Activated T-cell treated with anti-CD3 and anti-CD28 coated beads, Interleukin-2, amount 50 U/mL, for 72 hours (primary cell): ENCODE measurements at regions not wholly inside any gene's neighbourhood (a gene's known extent, or its start where the extent isn't known, plus 50 kb on each side); places are given as distances from the start of the nearest gene placed in this dataset.

ENCODE experiments used
- ATAC-seq, 2 donors: fragments of 150-1000 bp; cut with Tn5 transposase; replicated peaks in 1 of 2; 2 replicates each; pipeline ENCODE4 v1.10.0; 2021; ENCODE audit warnings: moderate library complexity in 2 of 2, mild to moderate bottlenecking in 1 of 2
- DNase-seq, 2 donors: peaks; one replicate each; pipeline ENCODE4 v3.0.0; 2021 to 2022; ENCODE audit warnings: mixed read lengths in 1 of 2
- H3K27ac Mint-ChIP-seq: one replicate; pipeline ENCODE4 v1.8.0; 2022; ENCODE audit warnings: mild to moderate bottlenecking, moderate library complexity, mixed read lengths
- H3K27me3 Mint-ChIP-seq: one replicate; pipeline ENCODE4 v1.8.0; 2022; ENCODE audit warnings: low read depth, mixed read lengths
- H3K36me3 Mint-ChIP-seq, 2 donors: one replicate each; pipeline ENCODE4 v1.8.0; 2022; ENCODE audit warnings: mixed read lengths in 2 of 2, mild to moderate bottlenecking in 1 of 2; ENCODE audit not compliant: insufficient read depth in 2 of 2
- H3K4me1 Mint-ChIP-seq: one replicate; pipeline ENCODE4 v1.8.0; 2022; ENCODE audit warnings: low read depth, mixed read lengths
- H3K4me3 Mint-ChIP-seq, 2 donors: one replicate each; pipeline ENCODE4 v1.8.0; 2022; ENCODE audit warnings: mild to moderate bottlenecking in 2 of 2, mixed read lengths in 2 of 2, moderate library complexity in 2 of 2
- H3K9me3 Mint-ChIP-seq, 2 donors: one replicate each; pipeline ENCODE4 v1.8.0; 2022; ENCODE audit warnings: mixed read lengths in 2 of 2

DNA sequence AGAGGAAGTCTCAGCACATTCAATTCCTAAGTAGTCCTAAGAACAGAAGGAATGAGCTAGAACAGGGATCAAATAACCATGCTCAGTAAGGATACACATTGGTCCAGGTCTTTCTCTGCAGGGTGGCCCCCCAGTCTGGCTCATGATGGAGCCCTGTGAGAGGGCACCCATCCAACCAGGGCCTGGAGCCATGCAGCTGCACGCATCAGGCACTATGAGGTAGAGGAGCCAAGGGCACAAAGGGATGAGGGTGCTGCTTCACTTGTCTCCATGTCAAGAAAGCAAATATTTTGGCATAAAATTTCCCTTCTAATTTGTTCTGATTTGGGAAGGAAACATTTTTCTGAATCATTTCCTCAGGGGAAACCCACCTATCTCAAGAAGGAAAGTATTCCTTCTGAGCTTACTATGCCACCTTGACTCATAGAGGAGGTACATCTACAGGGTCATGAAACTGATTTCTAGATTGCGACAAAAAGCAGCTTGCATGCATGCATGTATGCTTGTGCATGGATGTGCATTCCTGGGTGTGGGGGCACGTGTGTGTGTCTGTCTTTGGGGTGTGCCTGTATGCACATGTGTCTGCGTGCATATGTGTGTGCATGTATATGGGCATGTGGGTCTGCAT is 600.3 kb downstream of the MID1IP1 start:
- Mint-ChIP-seq H3K4me3 (no peak overlapping the region), H3K4me1 (peaks cover 25% of the 10 kb centered on the region), H3K27ac (no peak overlapping the region), H3K9me3 (peaks cover 0 to 3% of the 10 kb centered on the region in 2 donors), H3K36me3 (peaks cover 0 to 4% of the 10 kb centered on the region in 2 donors), H3K27me3 (peaks cover 25% of the 10 kb centered on the region)
- DNase-seq = no peak
- peak in 1 of 2 donors; percentile 48 for ATAC-seq

- Mint-ChIP-seq H3K4me3 (no peak overlapping the region), H3K9me3 (peaks cover 0 to 3% of the 10 kb centered on the region in 2 donors)
Observed at GRCh38 chrX:39402158-39402557, 600.9 kb downstream of the MID1IP1 start.

DNA sequence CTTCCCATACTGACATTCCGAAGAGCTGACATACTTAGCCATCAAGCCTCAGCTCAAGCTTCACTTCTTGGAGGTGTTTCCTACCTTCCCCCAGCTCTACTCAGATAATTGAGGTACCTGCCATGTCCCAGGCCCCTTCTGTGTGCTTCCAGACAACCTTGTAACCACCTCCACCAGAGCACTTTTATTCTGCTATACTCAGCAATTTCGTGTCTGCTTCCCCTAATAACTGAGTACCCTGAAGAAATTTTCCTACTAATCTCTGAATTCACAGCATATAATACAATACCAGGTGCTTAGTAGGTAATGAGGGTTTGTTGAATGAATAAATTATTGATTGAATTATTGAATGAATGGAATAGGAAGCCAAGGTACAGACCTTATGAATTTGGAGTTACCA is 605.5 kb downstream of the MID1IP1 start:
- Mint-ChIP-seq H3K27me3 (peaks cover 26% of the 10 kb centered on the region), H3K4me1 (peaks cover 23% of the 10 kb centered on the region), H3K9me3 (peaks cover 0 to 2% of the 10 kb centered on the region in 2 donors), H3K4me3 (no peak overlapping the region), H3K36me3 (no peaks in the 10 kb centered on the region), H3K27ac (no peak overlapping the region)
- ATAC-seq (no peak), DNase-seq (no peak)

More at GRCh38 chrX:39402158-39402557, 600.9 kb downstream of the MID1IP1 start:
- Mint-ChIP-seq H3K27me3 (peaks cover 30% of the 10 kb centered on the region), H3K36me3 (peaks cover 0 to 4% of the 10 kb centered on the region in 2 donors), H3K4me1 (peaks cover 25% of the 10 kb centered on the region), H3K27ac (no peak overlapping the region)
- no peak for DNase-seq
- ATAC-seq = no peak

DNA sequence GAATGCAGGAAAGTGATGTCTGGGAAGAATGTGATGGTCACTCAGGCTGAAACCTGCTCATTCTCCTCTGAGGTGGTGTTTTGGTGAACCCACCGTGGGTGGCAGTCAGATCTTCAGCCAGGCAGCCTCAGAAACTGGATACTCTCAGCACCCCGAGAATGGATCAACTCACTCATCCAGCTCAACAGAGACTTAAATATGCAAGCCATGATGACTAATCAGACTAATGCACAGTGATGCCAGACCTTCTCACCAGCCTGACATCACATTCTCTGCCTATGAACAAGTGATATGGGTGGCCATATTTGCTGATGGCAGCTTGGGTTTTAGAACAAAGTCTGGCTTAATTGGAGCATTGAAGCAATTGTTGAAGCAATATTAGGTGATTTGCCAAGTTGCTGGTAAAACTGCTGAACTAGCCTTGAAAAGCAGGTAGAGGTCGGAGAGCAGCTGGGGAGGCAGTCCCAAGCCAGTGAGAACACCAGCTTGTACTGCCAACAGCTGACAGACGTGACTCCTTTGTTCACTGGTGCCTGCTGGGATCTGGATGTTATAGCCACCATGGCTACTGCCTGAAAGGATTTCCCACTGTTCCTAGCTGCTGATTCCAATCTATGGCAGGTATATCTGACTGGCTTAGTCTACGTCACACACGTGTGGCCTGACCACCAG is 608.1 kb downstream of the MID1IP1 start:
- Mint-ChIP-seq H3K4me3 (no peak overlapping the region), H3K27me3 (peaks cover 26% of the 10 kb centered on the region), H3K4me1 (peaks cover 12% of the 10 kb centered on the region), H3K36me3 (peaks cover 0 to 5% of the 10 kb centered on the region in 2 donors), H3K27ac (no peak overlapping the region), H3K9me3 (peaks cover 0 to 2% of the 10 kb centered on the region in 2 donors)
- no peak for DNase-seq
- peak; percentile 54 to 73 for ATAC-seq

- DNase-seq (no peak), ATAC-seq (no peak)
- peaks cover 0 to 3% of the 10 kb centered on the region in 2 donors for H3K9me3 Mint-ChIP-seq
- H3K4me1 Mint-ChIP-seq = peaks cover 21% of the 10 kb centered on the region
- peaks cover 3% of the 10 kb centered on the region for H3K27me3 Mint-ChIP-seq
- H3K36me3 Mint-ChIP-seq = peaks cover 2 to 5% of the 10 kb centered on the region in 2 donors
- no peak overlapping the region for H3K27ac Mint-ChIP-seq
- H3K4me3 Mint-ChIP-seq = no peak overlapping the region
Observed at GRCh38 chrX:39414290-39414854, 613.1 kb downstream of the MID1IP1 start.

- Mint-ChIP-seq H3K27me3 (no peaks in the 10 kb centered on the region), H3K27ac (no peak overlapping the region), H3K36me3 (peaks cover 2 to 5% of the 10 kb centered on the region in 2 donors), H3K4me1 (peaks cover 21% of the 10 kb centered on the region), H3K4me3 (no peak overlapping the region), H3K9me3 (peaks cover 0 to 2% of the 10 kb centered on the region in 2 donors)
- DNase-seq = no peak
- no peak for ATAC-seq
Observed at GRCh38 chrX:39416547-39417260, 615.4 kb downstream of the MID1IP1 start.

- peaks cover 2 to 8% of the 10 kb centered on the region in 2 donors for H3K36me3 Mint-ChIP-seq
- H3K4me1 Mint-ChIP-seq = peaks cover 24% of the 10 kb centered on the region
- peaks cover 4% of the 10 kb centered on the region for H3K27me3 Mint-ChIP-seq
- peak overlapping the region; percentile 23 to 48 for H3K4me3 Mint-ChIP-seq
- ATAC-seq (peak in 1 of 2 donors; percentile 25), DNase-seq (no peak)
- H3K9me3 Mint-ChIP-seq = peaks cover 3 to 6% of the 10 kb centered on the region in 2 donors
- peak overlapping the region; percentile 58 for H3K27ac Mint-ChIP-seq
Observed at GRCh38 chrX:39418254-39418704, 617.0 kb downstream of the MID1IP1 start.

GRCh38 chrX:39418731-39419638 is 617.7 kb downstream of the MID1IP1 start:
- Mint-ChIP-seq H3K4me3 (peak overlapping the region; percentile 23 to 48), H3K4me1 (peaks cover 31% of the 10 kb centered on the region), H3K9me3 (peaks cover 5 to 6% of the 10 kb centered on the region in 2 donors), H3K27ac (peak overlapping the region; percentile 58), H3K27me3 (peaks cover 7% of the 10 kb centered on the region), H3K36me3 (peaks cover 2 to 8% of the 10 kb centered on the region in 2 donors)
- ATAC-seq (no peak), DNase-seq (no peak)

DNA sequence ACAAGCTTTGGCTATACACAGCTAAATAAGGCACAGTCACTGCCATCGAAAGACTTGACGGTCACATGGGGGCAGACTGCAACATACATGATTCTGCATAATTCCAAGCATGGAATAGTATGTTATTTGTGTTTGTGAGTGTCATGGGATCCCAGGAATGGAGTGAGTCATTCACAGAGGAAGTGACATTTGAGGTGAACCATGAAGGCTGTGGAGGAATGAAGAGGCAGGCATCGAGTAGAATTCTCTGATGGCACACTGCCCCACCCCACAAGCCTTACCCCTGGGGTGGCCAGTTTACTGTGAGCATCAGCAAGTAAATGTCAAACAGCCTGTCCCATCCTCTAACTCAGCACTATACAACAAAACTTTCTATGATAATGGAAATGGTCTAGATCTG is 619.7 kb downstream of the MID1IP1 start:
- no peak overlapping the region for H3K4me3 Mint-ChIP-seq
- no peak overlapping the region for H3K27ac Mint-ChIP-seq
- DNase-seq (no peak), ATAC-seq (no peak)
- H3K9me3 Mint-ChIP-seq = peaks cover 6% of the 10 kb centered on the region in 2 donors
- peaks cover 49% of the 10 kb centered on the region for H3K4me1 Mint-ChIP-seq
- H3K27me3 Mint-ChIP-seq = peaks cover 7% of the 10 kb centered on the region
- H3K36me3 Mint-ChIP-seq = peaks cover 4 to 13% of the 10 kb centered on the region in 2 donors

- H3K4me3 Mint-ChIP-seq = peak overlapping the region; percentile 52 to 76
- ATAC-seq = peak; percentile 65 to 68
- H3K9me3 Mint-ChIP-seq = peaks cover 4 to 6% of the 10 kb centered on the region in 2 donors
- DNase-seq = no peak
- H3K36me3 Mint-ChIP-seq = peaks cover 2 to 13% of the 10 kb centered on the region in 2 donors
- peaks cover 61% of the 10 kb centered on the region for H3K4me1 Mint-ChIP-seq
- peaks cover 7% of the 10 kb centered on the region for H3K27me3 Mint-ChIP-seq
- H3K27ac Mint-ChIP-seq = peak overlapping the region; percentile 93
Observed at GRCh38 chrX:39425124-39425806, 624.0 kb downstream of the MID1IP1 start.

GRCh38 chrX:39426101-39426500 is 624.8 kb downstream of the MID1IP1 start:
- H3K36me3 Mint-ChIP-seq = peaks cover 2 to 14% of the 10 kb centered on the region in 2 donors
- H3K27ac Mint-ChIP-seq = peak overlapping the region; percentile 93
- DNase-seq (no peak), ATAC-seq (no peak)
- peaks cover 4 to 6% of the 10 kb centered on the region in 2 donors for H3K9me3 Mint-ChIP-seq
- peak overlapping the region; percentile 52 to 76 for H3K4me3 Mint-ChIP-seq
- H3K27me3 Mint-ChIP-seq = peaks cover 7% of the 10 kb centered on the region
- peaks cover 65% of the 10 kb centered on the region for H3K4me1 Mint-ChIP-seq
